Stimulated activated CD8-positive, alpha-beta memory T cell treated with anti-CD3 and anti-CD28 coated beads, Interleukin-7, amount 100 ng/mL, for 1 hour (primary cell): ENCODE measurements at regions not wholly inside any gene's neighbourhood (a gene's known extent, or its start where the extent isn't known, plus 50 kb on each side); places are given as distances from the start of the nearest gene placed in this dataset.

Source experiments
- DNase-seq, 2 donors: peaks; one replicate each; pipeline ENCODE4 v3.0.0-alpha.2; 2020; ENCODE audit warnings: low read depth in 2 of 2

GRCh38 chr10:43903451-43903850 is 254.8 kb upstream of the ZNF32 start:
- DNase-seq, result no peak

GRCh38 chr10:43902842-43903241 is 254.2 kb upstream of the ZNF32 start:
- no peak for DNase-seq

GRCh38 chr10:43901744-43902504 is 253.2 kb upstream of the ZNF32 start:
- DNase-seq, result no peak

GRCh38 chr10:43901302-43901701 is 252.6 kb upstream of the ZNF32 start:
- no peak for DNase-seq

- no peak for DNase-seq
These were observed 251.9 kb upstream of the ZNF32 start for GRCh38 chr10:43900571-43900970.

GRCh38 chr10:43899224-43899959 is 250.7 kb upstream of the ZNF32 start:
- DNase-seq, result no peak

GRCh38 chr10:43898592-43898991 is 249.9 kb upstream of the ZNF32 start:
- DNase-seq, result no peak

GRCh38 chr10:43897765-43898419 is 249.2 kb upstream of the ZNF32 start:
- no peak for DNase-seq

GRCh38 chr10:43892062-43892770 is 243.5 kb upstream of the ZNF32 start:
- DNase-seq, result no peak

- DNase-seq, result no peak
These were observed 242.6 kb upstream of the ZNF32 start for GRCh38 chr10:43891241-43891640.

- DNase-seq, result no peak
These were observed 241.4 kb upstream of the ZNF32 start for GRCh38 chr10:43890124-43890523.

- DNase-seq, result no peak
These were observed 239.9 kb upstream of the ZNF32 start for GRCh38 chr10:43888586-43888985.

GRCh38 chr10:43885842-43886241 is 237.2 kb upstream of the ZNF32 start:
- DNase-seq, result no peak

GRCh38 chr10:43885252-43885651 is 236.6 kb upstream of the ZNF32 start:
- no peak for DNase-seq

GRCh38 chr10:43884501-43885105 is 235.9 kb upstream of the ZNF32 start:
- no peak for DNase-seq

GRCh38 chr10:43882711-43883110 is 234.0 kb upstream of the ZNF32 start:
- no peak for DNase-seq

- DNase-seq, result no peak
These were observed 233.0 kb upstream of the ZNF32 start for GRCh38 chr10:43881657-43882056.

- DNase-seq, result no peak
These were observed 231.5 kb upstream of the ZNF32 start for GRCh38 chr10:43880160-43880559.

GRCh38 chr10:43879742-43880141 is 231.1 kb upstream of the ZNF32 start:
- no peak for DNase-seq

GRCh38 chr10:43879162-43879561 is 230.5 kb upstream of the ZNF32 start:
- no peak for DNase-seq

GRCh38 chr10:43878386-43878785 is 229.7 kb upstream of the ZNF32 start:
- no peak for DNase-seq

- no peak for DNase-seq
These were observed 228.3 kb upstream of the ZNF32 start for GRCh38 chr10:43876976-43877375.
